DOHH2 (cell line): ENCODE measurements at regions not wholly inside any gene's neighbourhood (a gene's known extent, or its start where the extent isn't known, plus 50 kb on each side); places are given as distances from the start of the nearest gene placed in this dataset.

ENCODE experiments used
- H3F3A ChIP-seq: fragments of 200-600 bp; sonication (generic), shearing (Covaris generic); 2 replicates; pipeline ENCODE4 v1.6.0; 2016; ENCODE audit warnings: antibody characterized with exemption, mild to moderate bottlenecking; ENCODE audit not compliant: control insufficient read depth, insufficient read depth
- H3K27ac ChIP-seq: fragments of 200-600 bp; sonication (generic); 2 replicates; pipeline ENCODE4 v1.5.1; 2014; ENCODE audit warnings: low read depth, mild to moderate bottlenecking, low read length, moderate library complexity
- H3K27me3 ChIP-seq: fragments of 200-600 bp; sonication (generic); 2 replicates; pipeline ENCODE4 v1.6.1; 2014; ENCODE audit warnings: mild to moderate bottlenecking, low read length, mixed read lengths; ENCODE audit not compliant: control insufficient read depth
- H3K36me3 ChIP-seq: fragments of 200-600 bp; sonication (generic); 2 replicates; pipeline ENCODE4 v1.6.1; 2014; ENCODE audit warnings: mild to moderate bottlenecking, low read length, moderate library complexity, mixed read lengths; ENCODE audit not compliant: control insufficient read depth
- H3K4me1 ChIP-seq: fragments of 200-600 bp; sonication (generic); 2 replicates; pipeline ENCODE4 v1.6.1; 2014; ENCODE audit warnings: mild to moderate bottlenecking, low read length, mixed read lengths; ENCODE audit not compliant: control insufficient read depth
- H3K4me2 ChIP-seq: fragments of 200-600 bp; sonication (generic); 2 replicates; pipeline ENCODE4 v1.6.0; 2014; ENCODE audit warnings: mild to moderate bottlenecking, low read length, moderate library complexity
- H3K4me3 ChIP-seq: fragments of 200-600 bp; sonication (generic); 2 replicates; pipeline ENCODE4 v1.5.1; 2014; ENCODE audit warnings: mild to moderate bottlenecking, low read length, mixed read lengths
- H3K79me2 ChIP-seq: fragments of 200-600 bp; sonication (generic); 2 replicates; pipeline ENCODE4 v1.6.1; 2014; ENCODE audit warnings: mild to moderate bottlenecking, low read length, mixed read lengths; ENCODE audit not compliant: control insufficient read depth
- H3K9me2 ChIP-seq: fragments of 200-600 bp; sonication (generic); replicated peaks from 2 replicates; pipeline ENCODE4 v1.6.1; 2014; ENCODE audit warnings: mild to moderate bottlenecking, low read length, mixed read lengths; ENCODE audit not compliant: control insufficient read depth
- H3K9me3 ChIP-seq: fragments of 200-600 bp; sonication (generic); 2 replicates; pipeline ENCODE4 v1.6.1; 2014; ENCODE audit warnings: antibody characterized with exemption, low read length, mixed read lengths; ENCODE audit not compliant: control insufficient read depth, insufficient read depth
- H4K20me1 ChIP-seq: fragments of 200-600 bp; sonication (generic); 2 replicates; pipeline ENCODE4 v1.6.0; 2014; ENCODE audit warnings: low read depth, mild to moderate bottlenecking, antibody characterized with exemption, low read length, moderate library complexity; ENCODE audit not compliant: control insufficient read depth, insufficient read depth
- CTCF ChIP-seq: fragments of 200-600 bp; sonication (generic); IDR thresholded peaks from one replicate; pipeline ENCODE4 v1.5.1; 2014; ENCODE audit warnings: antibody characterized with exemption, mild to moderate bottlenecking, low read depth, low read length; ENCODE audit not compliant: poor library complexity, severe bottlenecking
- EZH2phosphoT487 ChIP-seq: fragments of 200-600 bp; sonication (generic); IDR thresholded peaks from 2 replicates; pipeline ENCODE4 v1.6.1; 2017; ENCODE audit warnings: borderline replicate concordance, mild to moderate bottlenecking, antibody characterized with exemption, low read length, moderate library complexity, mixed read lengths

- TF ChIP-seq EZH2phosphoT487: no peak
- Histone ChIP-seq H3K9me3 (peaks cover 8% of the 10 kb centered on the region; the same call in 1 of the 2 replicates), H3F3A (no peaks in the 10 kb centered on the region), H3K4me1 (no peaks in the 10 kb centered on the region), H3K4me2 (no peak overlapping the region), H3K36me3 (no peaks in the 10 kb centered on the region), H3K27ac (no peak overlapping the region), H3K27me3 (no peaks in the 10 kb centered on the region), H4K20me1 (no peaks in the 10 kb centered on the region), H3K9me2 (no peaks in the 10 kb centered on the region), H3K4me3 (no peak overlapping the region), H3K79me2 (no peaks in the 10 kb centered on the region)
These were observed 303.6 kb downstream of the GPAM start for GRCh38 chr10:111879969-111880368.

GRCh38 chr10:111885046-111885445 lies 298.5 kb downstream of the GPAM start:
- Histone ChIP-seq H3K27me3 (no peaks in the 10 kb centered on the region), H3K4me3 (no peak overlapping the region), H3K4me2 (no peak overlapping the region), H3K9me3 (no peaks in the 10 kb centered on the region), H3K36me3 (no peaks in the 10 kb centered on the region), H3F3A (no peaks in the 10 kb centered on the region), H3K4me1 (no peaks in the 10 kb centered on the region), H3K79me2 (no peaks in the 10 kb centered on the region), H3K9me2 (no peaks in the 10 kb centered on the region), H3K27ac (no peak overlapping the region), H4K20me1 (no peaks in the 10 kb centered on the region)
- TF ChIP-seq CTCF: no peak
- TF ChIP-seq EZH2phosphoT487: no peak

- H3K79me2 ChIP-seq: no peaks in the 10 kb centered on the region
- TF ChIP-seq CTCF (no peak), EZH2phosphoT487 (no peak)
- H3K9me3 ChIP-seq: no peaks in the 10 kb centered on the region
These were observed 297.6 kb downstream of the GPAM start for GRCh38 chr10:111885919-111886318.

GRCh38 chr10:111887266-111887665 lies 296.3 kb downstream of the GPAM start:
- H3K36me3 ChIP-seq: no peaks in the 10 kb centered on the region
- H3K9me3 ChIP-seq: no peaks in the 10 kb centered on the region
- no peaks in the 10 kb centered on the region for H3K9me2 ChIP-seq
- H3K4me3 ChIP-seq: no peak overlapping the region
- no peak overlapping the region for H3K4me2 ChIP-seq
- H3K27ac ChIP-seq: no peak overlapping the region
- no peaks in the 10 kb centered on the region for H3K4me1 ChIP-seq
- no peaks in the 10 kb centered on the region for H3F3A ChIP-seq
- no peaks in the 10 kb centered on the region for H3K79me2 ChIP-seq
- no peaks in the 10 kb centered on the region for H4K20me1 ChIP-seq
- no peaks in the 10 kb centered on the region for H3K27me3 ChIP-seq
- TF ChIP-seq EZH2phosphoT487: no peak
- no peak for TF ChIP-seq CTCF

More at GRCh38 chr10:111885919-111886318, 297.6 kb downstream of the GPAM start:
- no peaks in the 10 kb centered on the region for H3K27me3 ChIP-seq
- H4K20me1 ChIP-seq: no peaks in the 10 kb centered on the region
- H3K4me3 ChIP-seq: no peak overlapping the region
- no peaks in the 10 kb centered on the region for H3K36me3 ChIP-seq
- no peaks in the 10 kb centered on the region for H3K9me2 ChIP-seq
- no peaks in the 10 kb centered on the region for H3K4me1 ChIP-seq
- H3K4me2 ChIP-seq: no peak overlapping the region
- no peaks in the 10 kb centered on the region for H3F3A ChIP-seq
- no peak overlapping the region for H3K27ac ChIP-seq
